ENCODE measurements at regions not wholly inside any gene's neighbourhood (a gene's known extent, or its start where the extent isn't known, plus 50 kb on each side); places are given as distances from the start of the nearest gene placed in this dataset.

- TF ChIP-seq, protein P1, sequence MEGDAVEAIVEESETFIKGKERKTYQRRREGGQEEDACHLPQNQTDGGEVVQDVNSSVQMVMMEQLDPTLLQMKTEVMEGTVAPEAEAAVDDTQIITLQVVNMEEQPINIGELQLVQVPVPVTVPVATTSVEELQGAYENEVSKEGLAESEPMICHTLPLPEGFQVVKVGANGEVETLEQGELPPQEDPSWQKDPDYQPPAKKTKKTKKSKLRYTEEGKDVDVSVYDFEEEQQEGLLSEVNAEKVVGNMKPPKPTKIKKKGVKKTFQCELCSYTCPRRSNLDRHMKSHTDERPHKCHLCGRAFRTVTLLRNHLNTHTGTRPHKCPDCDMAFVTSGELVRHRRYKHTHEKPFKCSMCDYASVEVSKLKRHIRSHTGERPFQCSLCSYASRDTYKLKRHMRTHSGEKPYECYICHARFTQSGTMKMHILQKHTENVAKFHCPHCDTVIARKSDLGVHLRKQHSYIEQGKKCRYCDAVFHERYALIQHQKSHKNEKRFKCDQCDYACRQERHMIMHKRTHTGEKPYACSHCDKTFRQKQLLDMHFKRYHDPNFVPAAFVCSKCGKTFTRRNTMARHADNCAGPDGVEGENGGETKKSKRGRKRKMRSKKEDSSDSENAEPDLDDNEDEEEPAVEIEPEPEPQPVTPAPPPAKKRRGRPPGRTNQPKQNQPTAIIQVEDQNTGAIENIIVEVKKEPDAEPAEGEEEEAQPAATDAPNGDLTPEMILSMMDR (IDR thresholded peaks at IDR 0.05), result no peak
Measured at GRCh38 chr2:226275215-226275614, 524.4 kb downstream of the IRS1 start.

DNA sequence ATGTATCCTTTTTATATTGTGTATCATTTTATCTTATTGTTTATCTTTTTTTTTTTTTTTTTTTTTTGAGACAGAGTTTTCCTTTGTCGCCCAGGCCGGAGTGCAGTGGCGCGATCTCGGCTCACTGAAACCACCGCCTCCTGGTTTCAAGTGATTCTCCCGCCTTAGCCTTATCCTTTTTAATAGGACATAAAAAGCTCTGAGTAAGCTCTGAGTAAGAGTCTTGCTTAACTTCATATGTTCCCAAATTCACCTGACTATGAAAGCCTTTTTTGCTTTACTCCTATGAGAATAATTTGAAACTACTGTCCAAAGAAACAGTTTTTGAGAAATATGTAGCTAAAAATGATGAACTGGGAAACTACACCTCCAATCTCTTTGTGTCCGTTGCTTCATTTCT lies 525.5 kb downstream of the IRS1 start:
- TF ChIP-seq, protein P1 (IDR thresholded peaks at IDR 0.05), result no peak

- TF ChIP-seq, protein P1 (IDR thresholded peaks at IDR 0.05), result no peak
Measured at GRCh38 chr2:226273440-226273839, 526.2 kb downstream of the IRS1 start.

GRCh38 chr2:226272435-226272834 lies 527.2 kb downstream of the IRS1 start:
- TF ChIP-seq, protein P1 (IDR thresholded peaks at IDR 0.05), result no peak

- TF ChIP-seq, protein P1 (IDR thresholded peaks at IDR 0.05), result no peak
Measured at GRCh38 chr2:226270285-226271058, 529.1 kb downstream of the IRS1 start.

GRCh38 chr2:226267516-226268289 lies 531.9 kb downstream of the IRS1 start:
- TF ChIP-seq, protein P1 (IDR thresholded peaks at IDR 0.05), result no peak

- TF ChIP-seq, protein P1 (IDR thresholded peaks at IDR 0.05), result no peak
Measured at GRCh38 chr2:226256709-226257376, 542.8 kb downstream of the IRS1 start.
